PFSK-1 (cell line): ENCODE measurements at regions not wholly inside any gene's neighbourhood (a gene's known extent, or its start where the extent isn't known, plus 50 kb on each side); places are given as distances from the start of the nearest gene placed in this dataset.

Source experiments
- FOXP2 ChIP-seq: optimal IDR thresholded peaks from 2 replicates; pipeline ENCODE3; 2011; ENCODE audit warnings: borderline replicate concordance, control low read depth, inconsistent platforms; ENCODE audit not compliant: insufficient read depth; ENCODE audit errors: extremely low read length, extremely low read depth
- POLR2AphosphoS5 ChIP-seq: IDR thresholded peaks from 2 replicates; pipeline ENCODE4 v1.6.1; 2012; ENCODE audit warnings: low read depth, mild to moderate bottlenecking, control low read depth, low read length, moderate library complexity
- REST ChIP-seq, 2 experiments: IDR thresholded peaks; 2 replicates each; pipeline versions ENCODE4 v1.6.1 to v1.8.0; 2011 to 2012; ENCODE audit warnings: low read depth in 2 of 2, low read length in 2 of 2, control low read depth in 1 of 2, inconsistent platforms in 1 of 2, mild to moderate bottlenecking in 1 of 2, moderate library complexity in 1 of 2; ENCODE audit not compliant: insufficient read depth in 1 of 2
- SIN3A ChIP-seq: IDR thresholded peaks from 2 replicates; pipeline ENCODE4 v1.6.1; 2012; ENCODE audit warnings: mild to moderate bottlenecking, low read length, moderate library complexity, borderline replicate concordance; ENCODE audit not compliant: insufficient read depth
- TAF1 ChIP-seq: IDR thresholded peaks from 2 replicates; pipeline ENCODE4 v1.6.1; 2012; ENCODE audit warnings: low read length, control low read depth, borderline replicate concordance; ENCODE audit not compliant: insufficient read depth

- peak; percentile 4 to 57; a peak in 2 of 4 replicates for TF ChIP-seq REST (IDR thresholded peaks at IDR 0.05; ENCODE audit: insufficient read depth in 1 of 2, low read depth in 2 of 2, low read length in 2 of 2)
- TF ChIP-seq FOXP2: no peak
These were observed 118.5 kb downstream of the TLE3 start for GRCh38 chr15:69979262-69979661.

GRCh38 chr15:69979783-69980182, 117.9 kb downstream of the TLE3 start:
- TF ChIP-seq POLR2AphosphoS5 (no peak), SIN3A (no peak), FOXP2 (no peak), REST (IDR thresholded peaks at IDR 0.05; ENCODE audit: insufficient read depth in 1 of 2, low read depth in 2 of 2, low read length in 2 of 2) (no peak), TAF1 (no peak)

DNA sequence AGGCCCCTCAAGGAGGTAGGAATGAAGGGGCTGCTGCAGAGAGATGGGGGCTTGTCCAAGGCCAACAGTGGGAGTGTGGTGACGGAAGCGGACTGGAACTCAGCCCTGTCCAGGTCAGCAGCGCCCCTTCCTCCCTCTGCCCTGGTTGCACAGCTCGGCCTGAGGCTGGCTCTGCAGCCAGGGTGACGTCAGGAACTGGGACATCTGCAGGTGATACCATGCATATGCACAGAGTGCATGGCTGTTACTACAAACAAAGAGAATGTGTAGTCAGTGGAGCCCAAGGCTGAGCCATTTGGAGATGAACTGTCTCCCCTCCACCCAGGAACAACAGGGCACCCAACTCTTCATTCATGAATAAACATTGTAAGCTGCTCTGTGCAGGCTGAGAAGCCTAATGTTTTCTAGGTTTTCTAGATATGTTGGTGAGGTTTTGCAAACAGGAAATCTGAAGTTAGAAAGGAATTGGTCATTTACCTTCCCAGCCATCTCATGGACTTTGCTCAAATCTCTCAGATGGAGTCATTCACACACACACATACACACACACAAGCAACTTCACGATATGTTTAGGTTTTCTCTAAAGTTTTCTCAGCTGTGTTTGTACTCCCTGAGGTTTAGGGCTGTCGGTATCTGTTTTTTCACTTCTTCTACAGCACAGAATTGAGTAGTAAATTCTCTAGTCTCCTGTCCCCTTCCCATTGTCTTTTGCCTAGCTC, 117.2 kb downstream of the TLE3 start:
- TF ChIP-seq SIN3A (no peak), TAF1 (no peak), POLR2AphosphoS5 (no peak), FOXP2 (no peak), REST (IDR thresholded peaks at IDR 0.05; ENCODE audit: insufficient read depth in 1 of 2, low read depth in 2 of 2, low read length in 2 of 2) (no peak)

DNA sequence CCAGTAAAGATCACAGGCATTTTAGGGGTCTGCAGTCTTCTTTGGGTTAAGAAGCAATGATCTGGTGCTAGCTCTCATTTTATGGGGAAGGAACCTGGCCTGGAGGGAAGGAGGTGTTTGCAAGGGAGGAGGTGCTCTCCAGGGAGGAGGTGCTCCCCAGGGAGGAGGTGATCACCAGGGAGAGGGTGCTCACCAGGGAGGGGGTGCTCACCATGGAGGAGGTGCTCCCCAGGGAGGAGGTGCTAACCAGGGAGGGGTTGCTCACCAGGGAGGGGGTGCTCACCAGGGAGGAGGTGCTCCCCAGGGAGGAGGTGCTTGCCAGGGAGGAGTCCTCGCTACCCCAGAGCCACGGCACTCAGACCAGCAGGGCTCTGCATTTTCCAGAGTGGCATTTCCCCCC, 115.7 kb downstream of the TLE3 start:
- no peak for TF ChIP-seq TAF1
- no peak for TF ChIP-seq FOXP2
- TF ChIP-seq POLR2AphosphoS5: no peak
- no peak for TF ChIP-seq REST (IDR thresholded peaks at IDR 0.05; ENCODE audit: insufficient read depth in 1 of 2, low read depth in 2 of 2, low read length in 2 of 2)
- no peak for TF ChIP-seq SIN3A

DNA sequence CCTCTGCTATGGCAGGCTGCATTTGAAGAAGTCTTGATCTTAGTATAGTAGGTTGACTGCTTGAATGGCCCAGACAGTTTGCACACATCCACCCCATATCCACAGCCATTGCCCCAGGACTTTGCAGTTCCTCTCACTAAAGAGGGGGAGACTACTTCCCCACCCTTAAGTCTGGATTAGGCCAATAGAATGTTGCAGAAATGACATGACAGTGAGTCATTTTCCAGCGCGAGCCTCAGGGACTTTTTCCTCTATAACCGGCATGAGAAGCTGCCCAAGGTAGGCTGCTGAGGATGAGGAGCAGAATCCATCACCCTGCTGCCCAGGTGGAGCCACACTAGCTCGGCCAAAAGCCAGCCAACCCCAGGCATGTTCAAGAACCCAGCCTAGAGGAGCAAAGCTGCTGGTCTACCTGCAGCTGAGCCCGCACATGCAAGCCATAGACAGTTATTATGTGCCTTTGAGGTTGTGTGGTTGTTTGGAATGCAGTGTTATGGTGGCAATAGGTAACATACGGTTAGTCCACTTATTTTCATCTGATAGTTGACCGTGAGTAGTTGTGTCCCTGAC, 113.9 kb downstream of the TLE3 start:
- TF ChIP-seq POLR2AphosphoS5: no peak
- TF ChIP-seq TAF1: no peak
- TF ChIP-seq FOXP2: no peak
- no peak for TF ChIP-seq REST (IDR thresholded peaks at IDR 0.05; ENCODE audit: insufficient read depth in 1 of 2, low read depth in 2 of 2, low read length in 2 of 2)
- no peak for TF ChIP-seq SIN3A
